ENCODE measurements at regions not wholly inside any gene's neighbourhood (a gene's known extent, or its start where the extent isn't known, plus 50 kb on each side); places are given as distances from the start of the nearest gene placed in this dataset.

DNA sequence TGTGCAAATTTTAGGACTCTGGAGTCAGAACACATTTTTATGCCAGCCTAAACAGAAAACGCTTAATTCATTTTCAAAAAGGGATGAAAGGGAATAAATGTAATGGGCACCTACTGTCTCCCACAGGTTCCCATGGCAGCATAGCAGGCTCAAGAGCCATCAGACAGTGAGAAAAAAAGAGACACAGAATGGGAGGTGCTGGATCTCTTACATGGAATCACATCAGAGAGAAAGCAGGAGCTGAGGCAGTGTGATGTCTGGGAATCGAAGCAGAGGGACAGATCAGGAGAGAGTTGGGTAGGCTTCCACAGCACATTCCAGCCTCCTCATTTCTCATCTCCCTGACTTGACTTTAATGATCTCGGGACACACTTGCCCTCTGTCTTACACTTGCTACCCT is 684.3 kb downstream of the KCNJ3 start:
- TF ChIP-seq CTCF (IDR thresholded peaks at IDR 0.05; ENCODE audit: unreplicated experiment): no peak
- no peaks in the 10 kb centered on the region for H3K9me3 Mint-ChIP-seq (ENCODE audit: unreplicated experiment)
- BruUV-seq (replicated peaks): no TSS peak
- H3K4me3 Mint-ChIP-seq (ENCODE audit: unreplicated experiment): no peak overlapping the region
- H3K27me3 Mint-ChIP-seq (ENCODE audit: insufficient read depth, unreplicated experiment): peaks cover 10% of the 10 kb centered on the region
- POLR2A ChIA-PET: no interaction called here
- intact Hi-C loops (cut with micrococcal nuclease): no loop called here
- peaks cover 4% of the 10 kb centered on the region for H3K36me3 Mint-ChIP-seq (ENCODE audit: insufficient read depth, unreplicated experiment)
- no peak overlapping the region for H3K27ac Mint-ChIP-seq (ENCODE audit: low read depth, unreplicated experiment)
- H3K4me1 Mint-ChIP-seq (ENCODE audit: insufficient read depth, unreplicated experiment): no peaks in the 10 kb centered on the region
- CTCF ChIA-PET: interaction anchor here (0.7 to 2.2 kb wide), 2 partner anchors 1207 to 1510 kb away, joined by 4 to 7 read pairs; no protein-coding TSS in a partner anchor
- DNase-seq (ENCODE audit: unreplicated experiment): no peak

DNA sequence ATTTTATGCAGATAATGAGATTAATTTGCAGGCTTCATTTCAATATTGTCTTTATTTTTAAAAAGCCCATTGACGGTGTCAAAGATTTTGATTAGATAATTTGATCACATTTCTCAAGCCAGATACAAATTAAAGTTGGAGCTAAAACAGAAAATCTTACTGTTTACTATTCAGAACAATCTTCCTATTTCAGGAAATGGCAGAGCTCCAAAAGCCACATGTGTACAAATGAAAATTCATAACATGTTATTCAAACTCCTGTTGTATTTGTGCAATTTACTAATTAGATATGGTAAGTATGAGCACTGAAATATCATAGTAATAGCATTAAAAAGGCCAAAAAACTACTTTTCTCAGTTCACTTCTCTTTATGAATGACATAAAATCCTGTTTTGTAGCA is 682.9 kb downstream of the KCNJ3 start:
- no peaks in the 10 kb centered on the region for H3K27me3 Mint-ChIP-seq (ENCODE audit: insufficient read depth, unreplicated experiment)
- no peak overlapping the region for H3K4me3 Mint-ChIP-seq (ENCODE audit: unreplicated experiment)
- CTCF ChIA-PET: interaction anchor here (0.5 to 2.2 kb wide), 4 partner anchors 1027 to 1810 kb away, joined by 3 to 7 read pairs (median 3); no protein-coding TSS in a partner anchor
- intact Hi-C loops (cut with micrococcal nuclease): no loop called here
- no peak overlapping the region for H3K27ac Mint-ChIP-seq (ENCODE audit: low read depth, unreplicated experiment)
- H3K9me3 Mint-ChIP-seq (ENCODE audit: unreplicated experiment): no peaks in the 10 kb centered on the region
- POLR2A ChIA-PET: no interaction called here
- no peak for DNase-seq (ENCODE audit: unreplicated experiment)
- H3K4me1 Mint-ChIP-seq (ENCODE audit: insufficient read depth, unreplicated experiment): no peaks in the 10 kb centered on the region
- TF ChIP-seq CTCF (IDR thresholded peaks at IDR 0.05; ENCODE audit: unreplicated experiment): no peak
- no TSS peak for BruUV-seq (replicated peaks)
- peaks cover 7% of the 10 kb centered on the region for H3K36me3 Mint-ChIP-seq (ENCODE audit: insufficient read depth, unreplicated experiment)

GRCh38 chr2:155379494-155379893 is 681.0 kb downstream of the KCNJ3 start:
- intact Hi-C loops (cut with micrococcal nuclease): loop anchor here (10.0 kb wide), 1 partner anchor 1945 kb away; the partner anchor contains the start of gene ERMN
- peaks cover 7% of the 10 kb centered on the region for H3K36me3 Mint-ChIP-seq (ENCODE audit: insufficient read depth, unreplicated experiment)
- CTCF ChIA-PET: interaction anchor here (0.6 to 6.2 kb wide), 10 partner anchors 11 to 1872 kb away, joined by 3 to 59 read pairs (median 5); no protein-coding TSS in a partner anchor

GRCh38 chr2:155377931-155378444 is 679.5 kb downstream of the KCNJ3 start:
- ChIA-PET POLR2A (interaction anchor here (0.8 kb wide), 1 partner anchor 1515 kb away, joined by 3 read pairs; no protein-coding TSS in a partner anchor), CTCF (interaction anchor here (0.6 to 6.2 kb wide), 26 partner anchors 10 to 1957 kb away, joined by 3 to 59 read pairs (median 5); partner anchors contain the start of gene NR4A2)
- peak; percentile 29 for DNase-seq (ENCODE audit: unreplicated experiment)
- TF ChIP-seq CTCF (IDR thresholded peaks at IDR 0.05; ENCODE audit: unreplicated experiment): no peak
- BruUV-seq (replicated peaks): no TSS peak
- Mint-ChIP-seq H3K9me3 (ENCODE audit: unreplicated experiment) (no peaks in the 10 kb centered on the region), H3K27ac (ENCODE audit: low read depth, unreplicated experiment) (no peak overlapping the region), H3K27me3 (ENCODE audit: insufficient read depth, unreplicated experiment) (no peaks in the 10 kb centered on the region), H3K36me3 (ENCODE audit: insufficient read depth, unreplicated experiment) (peaks cover 7% of the 10 kb centered on the region), H3K4me1 (ENCODE audit: insufficient read depth, unreplicated experiment) (no peaks in the 10 kb centered on the region), H3K4me3 (ENCODE audit: unreplicated experiment) (no peak overlapping the region)
- intact Hi-C loops (cut with micrococcal nuclease): loop anchor here (1.0 to 10.0 kb wide), 5 partner anchors 438 to 1947 kb away; partner anchors contain the start of genes ERMN and NR4A2

More at GRCh38 chr2:155379494-155379893, 681.0 kb downstream of the KCNJ3 start:
- Mint-ChIP-seq H3K9me3 (ENCODE audit: unreplicated experiment) (no peaks in the 10 kb centered on the region), H3K4me3 (ENCODE audit: unreplicated experiment) (no peak overlapping the region), H3K27me3 (ENCODE audit: insufficient read depth, unreplicated experiment) (no peaks in the 10 kb centered on the region), H3K27ac (ENCODE audit: low read depth, unreplicated experiment) (no peak overlapping the region), H3K4me1 (ENCODE audit: insufficient read depth, unreplicated experiment) (no peaks in the 10 kb centered on the region)
- no peak for TF ChIP-seq CTCF (IDR thresholded peaks at IDR 0.05; ENCODE audit: unreplicated experiment)
- POLR2A ChIA-PET: interaction anchor here (0.6 to 0.8 kb wide), 2 partner anchors 1057 to 1867 kb away, joined by 3 read pairs; no protein-coding TSS in a partner anchor
- no peak for DNase-seq (ENCODE audit: unreplicated experiment)
- no TSS peak for BruUV-seq (replicated peaks)

Data from MCF 10A (cell line).